SIG-M5 treated with dmso at 0.1 percent for 504 hours (cell line): ENCODE measurements at regions not wholly inside any gene's neighbourhood (a gene's known extent, or its start where the extent isn't known, plus 50 kb on each side); places are given as distances from the start of the nearest gene placed in this dataset.

Experiments
- DNase-seq: peaks from one replicate; lab custom pipeline; 2025; ENCODE audit not compliant: unreplicated experiment; lab: John Stamatoyannopoulos, UW

DNA sequence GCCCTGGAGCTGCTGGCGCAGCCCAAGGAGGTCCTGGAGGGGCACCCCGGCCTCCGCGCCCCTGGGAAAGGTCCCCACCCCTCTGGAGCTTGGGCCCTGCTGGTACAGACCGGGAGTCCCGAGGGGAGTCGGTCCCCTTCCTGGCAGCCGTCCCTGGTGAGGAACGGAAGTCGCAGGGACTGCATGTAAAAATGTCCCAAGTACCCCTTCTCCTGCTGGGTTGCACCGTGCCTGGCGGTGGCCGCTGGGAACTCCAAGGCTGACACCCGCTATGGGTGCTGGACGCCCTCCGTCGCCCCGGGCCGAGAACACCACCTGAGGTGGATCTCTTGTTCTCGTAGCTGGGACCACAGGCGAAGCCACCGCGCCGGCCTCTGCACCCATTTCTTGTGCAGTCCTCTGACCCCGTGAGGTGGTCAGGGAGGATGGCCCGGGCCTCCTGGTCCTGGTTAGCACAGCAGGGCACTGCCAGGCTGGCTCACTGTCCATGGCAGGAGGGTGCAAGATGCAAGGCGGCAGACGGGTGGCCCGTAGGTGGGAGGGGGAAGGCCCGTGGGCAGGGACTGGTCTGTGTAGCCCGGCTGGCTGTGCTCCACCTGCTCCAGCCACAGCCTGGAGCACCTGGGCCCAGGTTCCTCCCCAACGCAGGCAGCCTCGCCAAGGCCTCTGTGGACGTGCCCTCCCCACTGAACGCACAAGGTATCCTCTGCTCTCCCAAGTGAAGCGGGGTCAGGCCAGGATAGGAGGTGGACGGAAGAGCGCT lies 165.2 kb downstream of the IGLL1 start:
- DNase-seq, result no peak

DNA sequence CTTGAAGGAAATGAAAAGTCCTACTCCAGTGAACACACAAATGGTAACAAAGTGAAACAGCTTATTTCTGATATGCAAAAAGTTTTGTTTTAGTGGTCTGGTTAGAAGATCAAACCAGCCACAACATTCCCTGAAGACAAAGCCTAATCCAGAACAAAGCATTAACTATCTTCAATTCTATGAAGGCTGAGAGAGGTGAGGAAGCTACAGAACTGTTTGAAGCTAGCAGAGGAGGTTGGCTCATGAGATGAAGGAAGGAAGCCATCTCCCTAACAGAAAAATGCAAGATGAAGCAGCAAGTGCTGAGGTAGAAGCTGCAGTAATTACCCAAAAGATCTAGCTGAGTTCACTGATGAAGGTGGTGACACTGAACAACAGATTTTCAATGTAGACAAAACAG lies 168.4 kb downstream of the IGLL1 start:
- no peak for DNase-seq

DNA sequence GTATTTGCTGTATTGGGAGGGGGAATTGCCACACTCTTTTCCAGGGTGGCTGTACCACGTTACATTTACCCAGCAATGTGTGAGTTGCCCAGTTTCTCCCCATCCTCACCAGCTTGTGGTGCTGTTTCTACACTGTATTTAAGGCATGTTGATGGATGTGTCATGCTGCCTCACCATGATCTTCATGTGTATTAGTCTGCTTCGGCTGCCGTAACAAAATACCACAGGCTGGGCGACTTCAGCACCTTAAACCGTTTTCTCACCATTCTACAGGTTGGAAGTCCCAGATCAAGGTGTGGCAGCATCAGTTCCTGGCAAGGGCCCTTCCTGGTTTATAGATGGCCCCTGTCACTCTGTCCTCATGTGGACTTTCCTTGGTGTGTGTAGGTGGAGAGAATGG lies 169.7 kb downstream of the IGLL1 start:
- DNase-seq, result no peak

DNA sequence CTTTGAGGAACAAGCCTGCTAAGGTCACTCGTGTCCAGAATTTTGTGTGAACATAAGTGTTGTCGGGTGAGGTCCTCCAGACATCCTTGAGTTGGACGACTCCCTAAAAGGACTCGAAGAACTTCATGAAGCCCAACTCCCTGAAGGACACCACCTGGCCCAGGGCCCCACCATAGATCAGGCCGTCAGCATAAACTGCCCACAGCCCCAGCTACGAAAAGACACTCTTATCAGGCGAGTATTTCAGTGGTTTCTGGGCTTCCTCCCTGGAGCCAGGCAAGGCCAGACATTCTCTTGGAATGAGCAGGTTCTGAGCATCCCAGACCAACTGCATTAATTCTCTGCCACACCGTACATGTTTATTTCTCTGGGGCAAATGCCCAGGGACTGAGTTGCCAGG lies 170.1 kb downstream of the IGLL1 start:
- no peak for DNase-seq

DNA sequence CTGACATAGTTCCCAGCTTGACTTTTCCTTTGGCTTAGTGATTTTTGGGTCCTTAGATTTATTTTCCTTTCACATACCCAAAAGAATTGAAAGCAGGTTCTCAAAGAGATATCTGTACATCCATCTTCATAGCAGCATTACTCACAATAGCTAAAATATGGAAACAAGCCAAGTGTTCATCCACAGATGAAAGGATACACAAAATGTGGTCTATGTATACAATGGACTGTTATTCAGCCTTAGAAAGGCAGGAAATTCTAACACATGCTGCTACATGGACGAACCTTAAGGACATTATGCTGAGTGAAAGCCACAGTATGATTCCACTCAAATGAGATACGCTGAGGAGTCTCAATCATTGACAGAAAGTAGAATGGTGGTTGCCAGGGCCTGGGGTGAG lies 171.8 kb downstream of the IGLL1 start:
- DNase-seq, result no peak

DNA sequence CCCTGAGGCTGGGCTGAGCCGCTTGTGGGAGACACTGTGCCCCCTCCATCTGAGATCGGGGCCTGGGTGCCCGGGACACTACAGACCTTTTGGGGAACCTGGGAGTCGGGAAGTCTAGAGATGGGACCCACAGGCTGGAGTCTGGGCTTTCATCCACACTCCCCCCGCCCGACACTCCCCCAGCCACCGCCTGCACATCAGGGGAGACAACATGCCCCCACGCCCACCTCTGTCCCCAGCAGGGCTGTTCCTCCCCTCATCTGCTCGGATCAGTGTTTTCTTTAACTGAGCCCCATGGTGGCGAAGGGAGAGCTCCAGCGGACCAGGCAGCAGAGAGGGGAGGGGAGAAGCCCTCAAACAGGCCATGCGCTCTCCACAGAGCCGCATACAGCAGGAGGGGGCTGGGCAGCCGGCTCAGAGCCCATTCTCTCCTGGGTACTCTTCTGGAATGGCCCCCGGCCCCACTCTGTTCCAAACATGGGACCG lies 174.7 kb downstream of the IGLL1 start:
- DNase-seq, result no peak

DNA sequence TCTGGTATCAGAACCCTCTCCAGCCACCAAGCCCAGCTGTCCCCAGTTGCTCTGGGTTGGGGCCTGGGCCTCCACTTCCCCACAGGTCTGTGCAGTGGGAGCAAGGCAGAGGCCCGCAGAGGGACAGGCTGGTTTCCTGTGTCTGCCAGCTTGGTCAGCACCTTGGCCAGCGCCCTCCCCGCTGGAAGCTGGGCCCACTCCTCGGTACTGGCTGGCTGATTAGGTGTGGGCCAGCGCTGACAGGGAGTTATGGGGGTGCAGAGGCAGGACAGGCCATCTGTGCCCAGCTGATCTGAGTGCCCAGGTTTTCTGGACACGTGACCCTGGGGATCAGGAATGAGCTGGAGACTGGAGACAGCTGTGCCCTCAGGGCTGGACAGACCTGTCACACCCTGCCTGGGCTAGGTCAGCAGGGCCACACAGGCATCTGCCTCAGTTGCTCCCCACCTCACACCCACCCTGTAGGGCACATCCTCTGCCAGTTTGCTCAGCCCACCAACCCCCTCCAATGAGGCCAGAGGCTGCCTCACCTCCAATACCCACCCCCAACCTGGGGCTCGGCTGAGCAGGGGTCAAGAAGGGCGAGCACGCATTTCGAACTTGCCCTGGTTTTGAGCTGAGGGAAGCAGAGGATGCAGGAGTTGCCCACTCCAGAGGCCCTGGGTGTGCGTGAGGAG lies 175.3 kb downstream of the IGLL1 start:
- DNase-seq, result no peak

DNA sequence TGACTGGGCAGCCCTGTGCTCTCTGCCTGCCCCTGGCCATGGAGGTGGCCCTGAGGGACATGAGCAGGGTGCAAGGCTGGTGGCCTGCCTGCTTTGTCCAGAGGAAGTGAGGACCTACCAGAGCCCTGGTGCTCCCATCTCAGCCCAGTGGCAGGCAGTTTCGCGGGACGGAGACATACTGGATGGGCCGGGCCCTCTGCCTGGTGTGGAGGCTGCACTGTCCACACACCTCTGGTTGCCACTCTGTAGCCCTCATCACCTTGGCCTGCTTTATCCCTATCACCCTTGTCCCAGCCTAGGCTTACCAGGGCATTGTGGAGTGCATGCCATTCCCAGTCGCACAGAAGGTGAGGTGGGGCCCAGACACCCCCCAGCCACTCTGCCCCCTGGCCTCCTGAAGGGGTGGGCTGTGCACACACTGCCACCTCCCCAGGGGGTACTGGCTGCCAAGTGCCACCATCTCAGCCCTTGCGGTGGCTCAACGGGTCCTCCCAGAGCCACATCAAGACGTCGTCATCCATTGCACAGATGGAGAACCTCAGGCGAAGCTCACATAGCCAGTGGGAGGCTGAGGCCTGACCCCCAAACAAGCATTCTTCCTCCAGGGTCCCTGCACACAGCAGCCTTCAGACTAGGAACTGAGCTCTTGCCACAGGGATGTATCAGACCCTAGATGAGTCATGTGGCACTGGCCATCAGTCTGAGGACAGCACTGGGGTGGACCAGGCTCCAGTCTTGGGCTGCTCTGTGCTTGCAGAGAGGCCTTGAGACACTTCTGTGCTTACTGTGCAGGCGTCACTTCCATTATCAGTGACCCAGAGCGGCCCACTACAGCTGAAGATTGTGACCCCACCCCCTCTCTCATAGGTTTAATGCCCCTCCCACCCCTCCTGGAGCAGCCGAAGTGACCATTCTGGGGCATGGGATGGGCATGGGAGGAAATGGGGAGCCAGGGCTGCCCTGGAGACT lies 176.1 kb downstream of the IGLL1 start:
- DNase-seq, result no peak

DNA sequence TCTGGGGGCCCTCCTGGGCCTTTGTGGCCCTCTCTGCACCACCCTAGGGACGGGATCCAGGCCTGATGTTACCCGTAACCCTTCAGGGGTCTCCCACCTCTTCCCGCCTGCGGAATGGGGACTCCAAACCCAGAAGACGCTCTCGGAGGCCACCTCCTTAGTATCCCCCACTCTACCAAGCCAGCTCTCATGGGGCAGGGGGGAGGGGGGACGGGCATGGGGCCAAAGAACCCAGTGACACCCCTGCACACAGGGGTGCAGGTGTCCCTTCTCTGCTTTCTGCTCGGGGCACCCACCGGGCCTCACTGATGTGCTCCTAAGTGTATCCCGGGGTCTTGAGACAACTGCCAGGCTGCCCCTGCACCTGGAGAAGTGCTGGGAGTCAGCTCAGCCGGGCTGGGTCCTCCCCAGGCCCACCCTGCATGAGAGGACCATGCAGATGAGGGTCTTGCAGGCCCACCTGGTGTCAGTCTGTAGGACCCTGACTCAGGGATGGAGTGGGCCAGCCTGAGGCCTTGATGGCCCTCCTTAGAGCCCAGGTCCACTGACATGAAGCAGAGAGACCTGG lies 176.9 kb downstream of the IGLL1 start:
- DNase-seq, result no peak

DNA sequence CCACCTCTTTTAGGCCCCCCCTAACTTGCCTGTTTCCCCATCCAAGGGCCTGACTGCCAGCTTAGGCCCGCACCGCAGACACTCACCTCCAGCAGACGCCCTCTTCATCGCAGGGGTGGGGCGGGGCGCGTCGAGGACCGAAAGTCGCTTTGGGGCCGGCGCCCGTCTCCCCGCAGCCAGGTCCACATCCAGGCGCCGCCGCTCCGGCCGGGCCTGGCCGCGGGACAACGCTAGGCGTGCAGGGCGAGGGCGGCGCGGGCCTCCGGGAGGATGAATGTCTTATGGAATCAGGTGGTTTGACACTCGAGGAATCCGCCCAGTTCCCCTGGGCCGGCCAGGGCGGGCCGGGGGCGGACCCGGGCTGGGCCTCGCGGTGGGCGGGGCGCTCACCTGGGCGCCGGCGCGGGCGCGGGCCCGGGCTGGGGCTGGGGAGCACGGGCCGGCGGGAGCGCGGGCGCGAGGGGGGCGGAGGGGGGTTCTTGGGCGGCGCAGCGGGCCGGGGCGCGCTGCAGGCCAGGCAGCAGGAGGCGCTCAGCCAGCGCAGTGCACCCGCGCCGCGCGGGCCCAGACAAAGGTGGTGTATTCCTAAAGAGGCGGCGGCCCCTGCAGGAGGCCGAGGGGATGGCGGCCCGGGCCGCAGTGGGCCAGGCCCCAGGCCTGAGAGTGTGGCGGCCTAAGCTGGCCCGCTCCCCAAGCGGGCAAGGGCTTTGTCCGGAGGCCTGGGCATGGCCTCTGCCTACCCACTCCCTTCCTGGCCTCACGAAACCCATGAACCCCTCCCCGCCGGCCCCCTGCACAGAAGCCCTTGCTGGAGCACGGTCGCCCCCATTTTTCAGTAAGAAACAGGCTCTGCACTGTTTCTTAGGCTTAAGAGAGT lies 177.6 kb downstream of the IGLL1 start:
- DNase-seq, result peak; percentile 41

DNA sequence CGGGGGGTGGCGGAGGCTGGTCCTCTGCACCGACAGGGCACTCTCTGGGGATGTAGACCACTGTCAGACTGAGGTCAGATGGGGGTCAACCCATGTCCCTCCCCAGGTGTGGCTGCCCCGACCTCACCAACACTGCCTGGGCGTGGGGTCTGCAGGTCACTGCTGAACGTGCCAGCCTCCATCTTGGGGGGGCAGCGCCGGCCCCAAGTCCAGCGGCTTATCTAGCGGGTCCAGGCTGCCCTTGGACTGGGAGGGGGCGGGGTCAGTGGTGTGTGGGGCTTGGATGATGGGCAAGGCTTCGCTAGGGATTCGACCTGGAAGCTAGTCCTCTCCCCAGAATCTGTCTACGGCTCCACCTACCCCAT lies 178.2 kb downstream of the IGLL1 start:
- DNase-seq, result no peak

DNA sequence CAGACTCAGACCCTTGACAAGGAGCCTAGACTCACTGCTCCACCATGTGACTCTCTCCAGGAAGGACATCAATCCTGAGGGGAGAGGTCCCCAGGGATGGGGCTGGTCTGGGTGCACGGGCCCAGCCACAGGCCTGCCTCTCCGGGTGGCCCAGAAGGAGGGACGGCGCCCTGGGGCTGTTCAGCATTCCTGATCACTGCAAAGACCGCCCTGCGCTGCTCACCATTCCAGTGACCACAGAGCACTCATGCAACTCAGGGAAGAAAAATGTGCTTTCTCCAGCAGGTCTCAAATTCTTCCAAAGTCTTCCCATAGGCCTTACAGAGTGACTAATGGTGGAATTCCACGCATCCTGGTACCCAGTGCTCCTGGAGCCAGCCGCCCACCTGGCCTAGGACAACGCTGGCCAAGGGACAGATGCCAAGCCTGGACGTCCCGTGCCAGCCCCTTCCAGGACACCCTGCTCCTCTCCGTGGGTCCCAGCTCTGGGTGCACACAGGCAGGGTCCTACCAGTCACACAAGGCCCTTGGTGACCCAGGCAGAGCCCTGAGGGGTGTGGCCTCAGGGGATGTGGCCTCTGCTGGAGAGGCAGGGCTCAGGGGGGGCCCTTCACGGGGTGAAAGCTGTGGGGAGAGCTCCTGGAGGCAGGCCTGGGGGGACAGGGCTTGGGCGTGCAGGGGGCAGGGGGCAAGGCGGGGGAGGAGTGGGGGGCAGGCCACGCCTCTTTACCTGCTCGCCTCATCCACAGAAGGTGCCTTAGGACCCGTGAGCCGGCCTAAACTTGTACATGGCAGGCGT lies 178.8 kb downstream of the IGLL1 start:
- DNase-seq, result no peak

DNA sequence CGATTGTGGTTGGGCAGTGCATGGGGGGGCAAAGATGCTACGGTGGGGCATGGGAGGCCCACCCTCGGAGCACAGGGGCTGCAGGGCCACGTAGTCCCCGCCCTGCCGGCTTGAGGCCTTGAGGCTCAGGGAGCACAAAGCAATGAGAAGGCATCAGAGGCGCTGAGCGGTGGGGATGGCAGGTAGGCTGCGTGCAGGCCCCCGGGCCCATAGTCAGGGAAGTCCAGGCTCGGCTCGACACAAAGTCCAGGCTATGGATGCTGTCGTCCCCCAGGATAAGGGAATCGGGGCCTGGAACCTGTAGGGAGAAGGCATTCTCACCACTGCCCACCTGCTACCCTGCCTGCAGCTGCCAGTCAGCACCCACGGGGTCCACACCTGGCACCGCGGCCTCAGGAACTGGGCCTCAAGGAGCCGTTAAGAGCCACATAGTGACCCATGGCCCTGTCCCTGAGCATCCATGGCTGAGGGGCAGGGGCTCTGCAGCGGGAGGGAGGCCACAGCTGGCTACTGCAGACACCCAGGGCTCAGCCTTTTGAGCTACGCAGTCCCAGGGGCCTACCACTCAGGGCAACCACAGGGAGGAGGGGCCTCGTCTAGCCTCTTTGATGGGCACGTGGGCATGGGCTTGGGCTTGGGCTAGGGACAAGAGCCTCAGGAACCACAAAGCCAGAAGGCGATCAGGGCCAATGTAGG lies 179.7 kb downstream of the IGLL1 start:
- no peak for DNase-seq

DNA sequence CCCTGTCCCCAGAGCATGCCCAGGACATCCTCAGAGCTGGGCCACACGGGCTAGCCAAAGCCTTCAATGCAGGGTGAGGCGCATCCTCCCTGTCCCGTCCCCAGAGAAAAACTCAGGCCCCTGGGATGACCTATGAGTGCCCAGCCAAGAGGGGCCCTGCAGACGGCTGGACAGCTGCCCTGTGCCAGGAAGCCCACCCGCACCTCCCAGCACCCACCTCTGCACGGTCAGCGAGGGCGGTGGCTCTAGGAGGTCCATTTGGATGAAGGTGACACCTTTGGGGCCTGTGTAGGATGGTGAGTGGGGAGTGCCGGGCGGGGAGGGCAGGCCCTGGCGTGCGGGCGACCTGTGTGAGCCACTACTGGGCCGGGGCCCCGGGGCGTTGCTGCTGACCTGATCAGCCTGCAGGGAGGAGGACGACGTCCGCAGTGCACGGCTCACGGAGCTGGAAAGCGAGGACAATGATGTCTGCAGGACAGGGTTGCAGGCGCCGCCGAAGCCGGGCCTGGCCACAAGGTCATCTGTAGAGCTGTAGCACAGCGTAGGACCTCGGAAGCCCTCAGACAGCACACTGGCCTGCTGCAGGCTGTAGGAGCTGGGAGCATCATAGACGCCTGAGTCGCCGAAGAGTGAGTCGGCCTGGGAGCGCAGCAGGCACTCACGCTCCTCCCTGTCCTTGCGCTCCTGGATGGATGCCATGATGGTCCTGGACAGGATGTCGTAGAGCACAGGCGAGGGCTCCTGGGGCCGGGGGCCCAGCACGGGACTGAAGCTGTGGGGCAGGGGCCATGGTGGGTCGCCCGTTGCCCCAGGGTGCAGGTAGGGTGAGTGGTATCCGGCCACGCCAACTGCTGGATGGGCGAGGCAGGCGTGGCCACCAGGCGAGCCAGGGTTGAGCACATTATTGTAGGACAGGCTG lies 180.5 kb downstream of the IGLL1 start:
- no peak for DNase-seq

DNA sequence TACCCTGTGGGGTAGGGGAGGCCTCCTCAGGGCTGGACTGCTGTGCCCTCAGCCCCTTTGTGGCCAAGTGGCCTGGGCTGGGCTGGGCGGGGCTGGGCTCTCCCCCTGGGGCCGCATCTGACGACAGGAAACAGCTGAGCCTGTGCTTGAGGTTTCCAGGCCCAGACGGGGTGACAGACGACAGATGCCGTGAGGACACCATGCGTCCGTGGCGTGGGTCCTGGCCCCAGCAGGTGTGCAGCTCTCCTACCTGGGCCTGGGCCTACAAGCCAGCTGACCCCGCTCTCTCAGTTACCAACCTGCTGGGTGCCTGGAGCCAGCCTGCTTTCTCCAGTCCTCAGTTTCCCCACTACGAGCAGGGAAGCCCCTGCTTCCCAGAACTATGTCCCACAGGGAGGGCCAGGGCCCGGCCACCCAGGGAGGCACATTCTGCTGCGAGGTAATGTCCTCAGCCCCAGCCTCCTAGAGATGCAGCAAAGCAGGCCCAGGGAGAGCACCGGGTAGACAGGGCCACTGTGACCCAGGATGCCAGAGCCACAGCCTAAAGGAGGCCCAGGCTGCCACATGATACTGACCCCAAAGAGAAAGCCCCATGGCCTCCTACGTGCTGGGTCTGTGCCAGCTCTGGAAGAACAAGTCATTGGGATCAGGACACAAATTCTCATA lies 181.3 kb downstream of the IGLL1 start:
- no peak for DNase-seq

DNA sequence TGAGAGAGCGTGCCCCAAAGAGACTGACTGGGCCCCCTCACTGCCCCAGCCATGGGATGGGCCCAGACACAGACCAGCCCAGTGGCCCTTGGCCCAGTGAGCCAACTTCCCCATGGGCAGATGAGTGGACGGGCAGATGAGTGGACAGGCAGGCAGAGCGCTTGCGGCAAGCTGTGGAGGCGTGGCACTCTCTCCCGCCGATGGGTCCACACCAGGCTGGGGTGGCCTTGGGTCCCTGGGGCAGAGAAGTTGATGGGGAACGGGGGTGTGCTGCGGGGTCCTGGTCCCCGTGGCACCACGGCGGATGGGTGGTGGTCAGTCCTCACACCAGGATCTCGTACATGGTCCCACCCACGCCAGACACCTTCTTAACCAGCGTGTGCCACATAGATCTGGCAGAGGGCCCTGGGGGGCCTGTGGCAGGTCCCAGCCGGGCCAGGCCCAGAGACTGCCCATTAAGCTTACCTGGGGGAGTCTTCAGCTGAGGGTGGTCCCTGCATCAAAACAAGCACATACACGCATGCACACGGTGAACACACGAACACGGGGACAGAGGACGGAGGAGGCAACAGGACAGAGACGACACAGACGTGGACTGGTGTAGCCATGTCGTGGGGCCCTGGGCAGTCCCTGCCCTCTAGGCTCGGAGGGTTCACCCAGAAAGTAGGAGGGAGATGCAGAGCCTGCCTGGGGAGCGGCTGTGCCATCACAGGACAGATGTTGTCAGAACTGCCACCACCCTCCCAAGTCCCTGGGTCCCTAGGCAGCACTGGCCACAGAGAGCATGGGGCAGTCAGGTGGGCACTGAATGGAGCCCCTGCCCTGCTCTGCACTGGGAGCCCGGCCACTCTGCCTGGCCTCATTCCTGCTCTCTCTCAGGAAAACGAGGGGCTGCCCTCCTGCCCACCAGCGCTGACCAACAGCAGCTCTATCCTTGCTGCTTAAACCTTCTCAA lies 182.2 kb downstream of the IGLL1 start:
- DNase-seq, result no peak
